H1 (cell line): ENCODE measurements at regions not wholly inside any gene's neighbourhood (a gene's known extent, or its start where the extent isn't known, plus 50 kb on each side); places are given as distances from the start of the nearest gene placed in this dataset.

Experiments
- CTCF ChIA-PET: fragments of 300-600 bp; sonication (Branson Sonifier 250); formaldehyde crosslinking; loops from one replicate; lab custom pipeline; 2021; ENCODE audit not compliant: partially characterized antibody; lab: Charles Lee
- POLR2A ChIA-PET: fragments of 300-600 bp; sonication (Branson Sonifier 250); formaldehyde crosslinking; loops from one replicate; lab custom pipeline; 2021; ENCODE audit warnings: inconsistent platforms; ENCODE audit not compliant: partially characterized antibody; lab: Charles Lee
- DNase-seq, 2 experiments: peaks; one replicate each; pipeline versions ENCODE4 v3.0.0 to v3.0.0-alpha.2; 2010 to 2022; ENCODE audit warnings: low spot score in 2 of 2, low read depth in 1 of 2, mixed read lengths in 1 of 2
- FAIRE-seq: peaks from 2 replicates; lab custom pipeline; 2011; peaks lifted over from hg19 to GRCh38; lab: Jason Lieb, UNC
- H2AFZ ChIP-seq: 2 replicates; pipeline ENCODE4 v1.8.1; 2012; ENCODE audit warnings: low read length, inconsistent platforms
- H2AK5ac ChIP-seq: 2 replicates; pipeline ENCODE4 v1.6.1; 2013; ENCODE audit warnings: low read depth, low read length
- H2BK120ac ChIP-seq: replicated peaks from 2 replicates; pipeline ENCODE3; 2013; ENCODE audit warnings: low read depth, low read length, inconsistent platforms
- H2BK12ac ChIP-seq: 2 replicates; pipeline ENCODE4 v1.6.1; 2013; ENCODE audit warnings: low read depth, low read length
- H2BK15ac ChIP-seq: 2 replicates; pipeline ENCODE4 v1.6.1; 2013; ENCODE audit warnings: low read length
- H2BK20ac ChIP-seq: 2 replicates; pipeline ENCODE4 v1.6.1; 2013; ENCODE audit warnings: low read length
- H2BK5ac ChIP-seq: 2 replicates; pipeline ENCODE4 v1.6.1; 2013; ENCODE audit warnings: low read depth, low read length
- H3K14ac ChIP-seq: 2 replicates; pipeline ENCODE4 v1.6.1; 2013; ENCODE audit warnings: inconsistent platforms; ENCODE audit not compliant: insufficient read length
- H3K18ac ChIP-seq: 2 replicates; pipeline ENCODE4 v1.6.1; 2013; ENCODE audit warnings: low read length; ENCODE audit errors: extremely low read depth
- H3K23ac ChIP-seq: 2 replicates; pipeline ENCODE4 v1.6.1; 2013; ENCODE audit warnings: inconsistent platforms; ENCODE audit not compliant: insufficient read length
- H3K23me2 ChIP-seq: 2 replicates; pipeline ENCODE4 v1.6.1; 2013; ENCODE audit warnings: low read depth, low read length
- H3K27ac ChIP-seq: 2 replicates; pipeline ENCODE4 v1.6.1; 2011; ENCODE audit warnings: low read depth, low read length, inconsistent platforms
- H3K27me3 ChIP-seq, 4 experiments: replicated peaks in 1 of 4; 1 replicate in 1 of 4; 2 replicates in 3 of 4; pipeline versions ENCODE4 v1.6.1 to v1.8.1; 2011 to 2013; ENCODE audit warnings: low read length in 3 of 4, mild to moderate bottlenecking in 3 of 4, inconsistent platforms in 2 of 4, mixed read lengths in 2 of 4, moderate library complexity in 1 of 4; ENCODE audit not compliant: control insufficient read depth in 3 of 4, insufficient read depth in 3 of 4; ENCODE audit errors: extremely low read depth in 1 of 4
- H3K36me3 ChIP-seq, 4 experiments: 2 replicates each; pipeline versions ENCODE4 v1.6.1 to v1.8.1; 2011 to 2013; ENCODE audit warnings: mild to moderate bottlenecking in 4 of 4, low read length in 3 of 4, moderate library complexity in 2 of 4, control low read depth in 1 of 4, inconsistent platforms in 1 of 4; ENCODE audit not compliant: insufficient read depth in 4 of 4, control insufficient read depth in 2 of 4
- H3K4ac ChIP-seq: replicated peaks from 2 replicates; pipeline ENCODE3; 2013; ENCODE audit warnings: low read length, low read depth, mixed read lengths, inconsistent platforms; ENCODE audit not compliant: insufficient read length
- H3K4me1 ChIP-seq, 4 experiments: replicated peaks in 1 of 4; 1 replicate in 1 of 4; 2 replicates in 3 of 4; pipeline versions ENCODE4 v1.6.1 to v1.8.1; 2011 to 2013; ENCODE audit warnings: low read length in 3 of 4, inconsistent platforms in 2 of 4, mixed read lengths in 1 of 4; ENCODE audit not compliant: insufficient read depth in 4 of 4, control insufficient read depth in 3 of 4
- H3K4me2 ChIP-seq, 2 experiments: 2 replicates each; pipeline versions ENCODE4 v1.6.1 to v1.8.1; 2011 to 2013; ENCODE audit warnings: low read depth in 2 of 2, low read length in 2 of 2, control low read depth in 1 of 2, inconsistent platforms in 1 of 2, mild to moderate bottlenecking in 1 of 2; ENCODE audit not compliant: insufficient read depth in 1 of 2
- H3K4me3 ChIP-seq, 4 experiments: fragments of 200-600, 300-600 bp in 1 of 4; sonication (generic), shearing (Covaris generic), sonication (Bioruptor Twin) in 1 of 4; 2 replicates each; pipeline versions ENCODE4 v1.5.1 to v1.8.1; 2011 to 2016; ENCODE audit warnings: low read length in 4 of 4, low read depth in 3 of 4, control low read depth in 2 of 4, inconsistent platforms in 2 of 4, mild to moderate bottlenecking in 2 of 4, mixed read lengths in 1 of 4, moderate library complexity in 1 of 4; ENCODE audit not compliant: insufficient read depth in 2 of 4; ENCODE audit errors: extremely low read depth in 1 of 4
- H3K56ac ChIP-seq: replicated peaks from 2 replicates; pipeline ENCODE3; 2013; ENCODE audit warnings: low read depth, mild to moderate bottlenecking, mixed read lengths, low read length, inconsistent platforms; ENCODE audit not compliant: insufficient read length
- H3K79me1 ChIP-seq: 2 replicates; pipeline ENCODE4 v1.6.1; 2013; ENCODE audit warnings: low read depth, low read length, control low read depth
- H3K79me2 ChIP-seq, 2 experiments: 2 replicates each; pipeline versions ENCODE4 v1.6.1 to v1.8.1; 2012 to 2013; ENCODE audit warnings: low read length in 2 of 2, mild to moderate bottlenecking in 2 of 2, inconsistent platforms in 1 of 2; ENCODE audit not compliant: insufficient read depth in 2 of 2, control insufficient read depth in 1 of 2
- H3K9ac ChIP-seq, 4 experiments: replicated peaks in 1 of 4; 1 replicate in 1 of 4; 2 replicates in 3 of 4; pipeline versions ENCODE4 v1.6.1 to v1.8.1; 2011 to 2013; ENCODE audit warnings: low read depth in 3 of 4, low read length in 3 of 4, control low read depth in 2 of 4, mild to moderate bottlenecking in 2 of 4, moderate library complexity in 2 of 4, inconsistent platforms in 1 of 4; ENCODE audit errors: extremely low read depth in 1 of 4
- H3K9me3 ChIP-seq, 2 experiments: 2 replicates each; pipeline versions ENCODE4 v1.6.1 to v1.8.1; 2012 to 2013; ENCODE audit warnings: mild to moderate bottlenecking in 2 of 2, moderate library complexity in 2 of 2, control low read depth in 1 of 2, inconsistent platforms in 1 of 2, low read depth in 1 of 2, low read length in 1 of 2, mixed read lengths in 1 of 2; ENCODE audit not compliant: insufficient read depth in 2 of 2
- H4K20me1 ChIP-seq, 2 experiments: replicated peaks in 1 of 2; 2 replicates each; pipeline versions ENCODE3 to v1.8.1; 2011 to 2013; ENCODE audit warnings: inconsistent platforms in 2 of 2, low read length in 2 of 2, mild to moderate bottlenecking in 1 of 2; ENCODE audit not compliant: insufficient read depth in 2 of 2, control insufficient read depth in 1 of 2
- H4K5ac ChIP-seq: 2 replicates; pipeline ENCODE4 v1.6.1; 2013; ENCODE audit warnings: low read length, low read depth, mixed read lengths, inconsistent platforms; ENCODE audit not compliant: insufficient read length
- H4K8ac ChIP-seq: 2 replicates; pipeline ENCODE4 v1.8.0; 2013; ENCODE audit warnings: mild to moderate bottlenecking, moderate library complexity, low read length, inconsistent platforms; ENCODE audit not compliant: insufficient read depth; ENCODE audit errors: extremely low read depth
- H4K91ac ChIP-seq: replicated peaks from 2 replicates; pipeline ENCODE3; 2013; ENCODE audit warnings: low read length, mixed read lengths, inconsistent platforms; ENCODE audit not compliant: insufficient read length
- ATF3 ChIP-seq: IDR thresholded peaks from 2 replicates; pipeline ENCODE4 v1.6.1; 2011; ENCODE audit warnings: low read depth, mild to moderate bottlenecking, low read length; ENCODE audit not compliant: insufficient read depth
- BRCA1 ChIP-seq: IDR thresholded peaks from 2 replicates; pipeline ENCODE4 v1.6.1; 2012; ENCODE audit warnings: low read depth, low read length, improper control_type of control experiment
- EGR1 ChIP-seq: IDR thresholded peaks from 2 replicates; pipeline ENCODE4 v1.6.1; 2011; ENCODE audit warnings: low read depth, low read length, borderline replicate concordance
- FOSL1 ChIP-seq: IDR thresholded peaks from 2 replicates; pipeline ENCODE4 v1.6.1; 2011; ENCODE audit warnings: mild to moderate bottlenecking, low read depth, low read length, moderate library complexity; ENCODE audit not compliant: insufficient read depth
- JUN ChIP-seq: IDR thresholded peaks from 2 replicates; pipeline ENCODE4 v1.6.1; 2011; ENCODE audit warnings: low read depth, mild to moderate bottlenecking, improper control_type of control experiment, low read length
- NANOG ChIP-seq: IDR thresholded peaks from 2 replicates; pipeline ENCODE4 v1.6.1; 2011; ENCODE audit warnings: low read length, low read depth, mild to moderate bottlenecking, inconsistent platforms; ENCODE audit not compliant: insufficient read depth, poor library complexity, severe bottlenecking
- PHF8 ChIP-seq: fragments of 200-600 bp; sonication (generic); conservative IDR thresholded peaks from 2 replicates; pipeline ENCODE4 v1.7.1; 2012; ENCODE audit warnings: low read depth, mild to moderate bottlenecking, inconsistent platforms, low read length, moderate library complexity
- RBBP5 ChIP-seq: IDR thresholded peaks from 2 replicates; pipeline ENCODE4 v1.7.1; 2012; ENCODE audit warnings: low read depth, mild to moderate bottlenecking, inconsistent platforms, low read length, moderate library complexity, borderline replicate concordance
- SIN3A ChIP-seq, 2 experiments: IDR thresholded peaks in 1 of 2; conservative IDR thresholded peaks in 1 of 2; 2 replicates each; pipeline ENCODE4 v1.6.1; 2011 to 2012; ENCODE audit warnings: low read length in 2 of 2, improper control_type of control experiment in 1 of 2, low read depth in 1 of 2, mild to moderate bottlenecking in 1 of 2
- SP2 ChIP-seq: IDR thresholded peaks from 2 replicates; pipeline ENCODE4 v1.6.1; 2012; ENCODE audit warnings: mild to moderate bottlenecking, low read length, inconsistent platforms
- WGBS, 2 experiments: shearing (Covaris generic) in 1 of 2; methylation state at CpG; one replicate each; pipeline versions ENCODE4 v1.1.6 to v1.1.7; 2013 to 2015; ENCODE audit warnings: low lambda C conversion rate in 2 of 2, mixed read lengths in 2 of 2, inconsistent platforms in 1 of 2, low coverage in 1 of 2, missing lambda C conversion rate in 1 of 2; ENCODE audit not compliant: insufficient replicate concordance in 2 of 2, insufficient coverage in 1 of 2, insufficient read length in 1 of 2; ENCODE audit errors: extremely low coverage in 1 of 2, missing lambda C conversion rate in 1 of 2; 5-methylcytosine and 5-hydroxymethylcytosine counted together

DNA sequence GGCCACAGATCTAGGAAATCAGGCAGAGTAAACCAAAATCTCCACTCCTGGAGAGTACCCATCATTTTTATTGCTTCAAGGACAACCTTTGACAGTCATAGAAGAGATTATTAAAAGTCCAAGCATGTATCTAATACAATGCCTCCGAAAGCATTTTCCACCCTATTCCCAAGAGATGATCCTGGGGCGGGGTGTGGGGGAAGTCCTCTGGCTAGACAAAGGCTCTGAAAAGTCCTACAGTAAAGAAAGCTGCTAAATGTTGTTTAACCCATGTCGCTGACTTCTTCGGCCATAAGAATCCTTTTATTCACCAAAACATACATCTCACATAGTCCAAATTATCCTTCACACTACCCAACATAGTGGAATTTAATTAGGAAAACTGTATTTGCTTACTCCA lies 115.7 kb upstream of the STT3B start:
- H3K79me1 ChIP-seq: no peaks in the 10 kb centered on the region
- no peaks in the 10 kb centered on the region for H3K79me2 ChIP-seq
- no peak overlapping the region for H2BK15ac ChIP-seq
- H3K4me3 ChIP-seq: no peak overlapping the region
- ChIA-PET CTCF (interaction anchor here (0.8 to 1.6 kb wide), 2 partner anchors 30 to 521 kb away, joined by 3 read pairs; no protein-coding TSS in a partner anchor), POLR2A (no interaction called here)
- no peak overlapping the region for H2BK12ac ChIP-seq
- no peaks in the 10 kb centered on the region for H3K9me3 ChIP-seq
- no peak overlapping the region for H3K9ac ChIP-seq
- H2AK5ac ChIP-seq: no peak overlapping the region
- H3K4ac ChIP-seq: no peak overlapping the region
- no peaks in the 10 kb centered on the region for H3K23me2 ChIP-seq
- H3K23ac ChIP-seq: no peak overlapping the region
- H2BK5ac ChIP-seq: no peak overlapping the region
- H4K5ac ChIP-seq: no peak overlapping the region
- no peak overlapping the region for H2BK20ac ChIP-seq
- no peaks in the 10 kb centered on the region for H3K4me1 ChIP-seq
- no peak overlapping the region for H3K4me2 ChIP-seq
- 94% methylated on average over 4 of the region's 4 CpGs; no CpG with 5 or more reads in 1 of the 2 experiments for WGBS, 2 experiments
- no peaks in the 10 kb centered on the region for H3K27me3 ChIP-seq
- H2BK120ac ChIP-seq: no peak overlapping the region
- H3K18ac ChIP-seq: no peak overlapping the region
- no peak overlapping the region for H3K27ac ChIP-seq
- no peak overlapping the region for H4K91ac ChIP-seq
- no peaks in the 10 kb centered on the region for H4K20me1 ChIP-seq
- no peak overlapping the region for H3K56ac ChIP-seq
- H2AFZ ChIP-seq: no peak overlapping the region
- FAIRE-seq: no peak
- H3K36me3 ChIP-seq: no peaks in the 10 kb centered on the region
- no peak for DNase-seq
- H3K14ac ChIP-seq: no peak overlapping the region
- H4K8ac ChIP-seq: no peak overlapping the region
- TF ChIP-seq FOSL1 (no peak), JUN (no peak), BRCA1 (no peak), SP2 (no peak), SIN3A (conservative IDR thresholded peaks at IDR 0.05 in 1 of 2, IDR thresholded peaks at IDR 0.05 in 1 of 2; ENCODE audit: low read depth in 1 of 2, low read length in 2 of 2) (no peak), ATF3 (no peak), NANOG (no peak), EGR1 (no peak), PHF8 (no peak), RBBP5 (no peak)
